AG09309 (cell line): ENCODE measurements at regions not wholly inside any gene's neighbourhood (a gene's known extent, or its start where the extent isn't known, plus 50 kb on each side); places are given as distances from the start of the nearest gene placed in this dataset.

ENCODE experiments used
- DNase-seq: peaks from one replicate; pipeline ENCODE4 v3.0.0-alpha.2; 2010; ENCODE audit warnings: low read depth
- H3K4me3 ChIP-seq: 2 replicates; pipeline ENCODE4 v1.5.1; 2011; ENCODE audit warnings: mild to moderate bottlenecking, low read depth, low read length, moderate library complexity; ENCODE audit not compliant: control insufficient read depth
- TF ChIP-seq, protein P1 (sequence below): IDR thresholded peaks from 2 replicates; pipeline ENCODE4 v1.5.1; 2011; ENCODE audit warnings: mild to moderate bottlenecking, low read depth, low read length, inconsistent platforms; ENCODE audit not compliant: insufficient read depth, control insufficient read depth; ENCODE audit errors: missing control alignments

DNA sequence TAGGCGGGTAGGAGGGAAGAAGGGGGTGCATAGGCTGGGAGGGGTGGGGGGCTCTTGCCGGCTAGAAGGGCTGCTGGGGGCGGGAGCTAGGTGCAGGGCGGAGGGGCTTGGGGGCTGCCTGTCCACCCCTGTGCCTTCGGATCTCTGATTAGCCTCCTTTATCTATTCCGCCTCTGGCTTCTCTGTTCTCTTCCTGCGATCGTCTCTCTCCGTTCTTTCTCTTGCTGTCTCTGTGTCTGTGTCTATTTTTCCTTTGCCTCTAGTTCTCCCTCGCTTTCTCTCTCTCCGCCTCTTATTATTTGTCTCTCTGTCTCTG, 166.7 kb upstream of the LHX5 start:
- TF ChIP-seq, protein P1, sequence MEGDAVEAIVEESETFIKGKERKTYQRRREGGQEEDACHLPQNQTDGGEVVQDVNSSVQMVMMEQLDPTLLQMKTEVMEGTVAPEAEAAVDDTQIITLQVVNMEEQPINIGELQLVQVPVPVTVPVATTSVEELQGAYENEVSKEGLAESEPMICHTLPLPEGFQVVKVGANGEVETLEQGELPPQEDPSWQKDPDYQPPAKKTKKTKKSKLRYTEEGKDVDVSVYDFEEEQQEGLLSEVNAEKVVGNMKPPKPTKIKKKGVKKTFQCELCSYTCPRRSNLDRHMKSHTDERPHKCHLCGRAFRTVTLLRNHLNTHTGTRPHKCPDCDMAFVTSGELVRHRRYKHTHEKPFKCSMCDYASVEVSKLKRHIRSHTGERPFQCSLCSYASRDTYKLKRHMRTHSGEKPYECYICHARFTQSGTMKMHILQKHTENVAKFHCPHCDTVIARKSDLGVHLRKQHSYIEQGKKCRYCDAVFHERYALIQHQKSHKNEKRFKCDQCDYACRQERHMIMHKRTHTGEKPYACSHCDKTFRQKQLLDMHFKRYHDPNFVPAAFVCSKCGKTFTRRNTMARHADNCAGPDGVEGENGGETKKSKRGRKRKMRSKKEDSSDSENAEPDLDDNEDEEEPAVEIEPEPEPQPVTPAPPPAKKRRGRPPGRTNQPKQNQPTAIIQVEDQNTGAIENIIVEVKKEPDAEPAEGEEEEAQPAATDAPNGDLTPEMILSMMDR: no peak
- no peak overlapping the region for H3K4me3 ChIP-seq
- DNase-seq: no peak

DNA sequence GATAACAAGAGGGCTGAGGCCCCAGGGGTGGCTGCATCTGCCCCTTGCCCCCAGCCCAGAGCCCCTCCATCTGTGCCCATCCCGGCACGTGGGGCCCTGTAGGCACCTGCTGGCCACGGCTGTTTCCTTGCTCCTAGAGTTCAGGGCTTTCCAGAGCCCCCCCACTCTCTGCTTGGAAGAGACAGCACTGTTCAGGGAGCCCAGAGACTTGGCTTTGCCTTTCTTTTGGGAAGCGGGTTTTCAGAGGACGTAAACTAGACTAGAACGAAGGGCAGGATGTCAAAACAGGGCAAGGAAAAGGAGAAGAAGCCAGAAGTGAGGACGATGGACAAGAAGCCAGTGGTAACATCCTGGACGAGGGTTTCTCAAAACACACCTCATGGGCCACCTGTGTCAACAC, 163.3 kb upstream of the LHX5 start:
- TF ChIP-seq, protein P1: no peak
- DNase-seq: no peak
- no peak overlapping the region for H3K4me3 ChIP-seq

DNA sequence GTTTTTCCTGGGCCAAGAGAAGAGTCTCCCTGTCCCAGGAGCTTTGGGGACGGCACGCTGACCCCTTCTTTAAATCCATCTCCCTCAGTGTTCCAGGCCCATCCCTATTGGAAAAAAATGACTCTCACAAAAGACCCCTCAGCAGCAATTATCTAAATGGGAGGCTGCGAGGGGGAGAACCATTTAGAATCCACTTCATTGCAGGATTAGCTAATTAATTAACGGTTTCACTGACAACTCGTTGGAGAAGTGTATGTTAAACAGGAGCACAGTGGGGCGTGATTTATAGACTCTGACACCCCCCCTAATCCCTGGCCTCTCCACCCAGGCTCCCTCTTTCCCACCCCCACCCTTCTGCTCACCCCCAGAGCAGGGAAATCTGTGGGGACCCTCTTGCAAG, 162.8 kb upstream of the LHX5 start:
- TF ChIP-seq, protein P1: no peak
- DNase-seq: no peak
- no peak overlapping the region for H3K4me3 ChIP-seq

DNA sequence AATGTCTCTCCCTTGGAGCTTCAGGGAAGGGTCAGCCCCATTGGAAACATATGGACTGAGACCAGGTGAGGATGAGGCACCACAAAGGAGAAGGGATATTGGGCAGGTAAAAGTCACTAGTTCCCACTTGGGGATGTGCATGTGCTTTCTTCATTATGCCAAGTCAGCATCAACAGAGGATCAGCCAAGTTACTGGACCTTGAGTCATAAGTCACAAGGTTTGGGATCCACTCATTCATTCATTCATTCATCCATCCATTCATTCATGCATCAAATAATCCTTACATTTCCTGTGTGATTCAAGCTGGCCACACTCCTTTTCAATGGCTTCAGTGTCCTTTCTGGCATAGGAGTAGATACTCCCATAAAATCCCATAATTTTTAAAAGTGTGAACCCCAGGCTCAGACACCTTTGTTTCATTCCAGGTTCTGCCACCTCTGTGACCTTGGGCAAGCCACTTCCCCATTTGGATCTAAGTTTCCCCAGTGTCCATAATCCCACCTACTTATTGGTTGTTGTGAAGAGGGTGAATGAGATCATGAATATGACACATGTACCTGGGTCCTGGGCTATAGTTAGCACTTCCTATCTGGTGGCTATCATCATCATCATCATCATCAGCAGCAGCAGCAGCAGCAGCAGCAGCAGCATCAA, 162.1 kb upstream of the LHX5 start:
- TF ChIP-seq, protein P1: no peak

DNA sequence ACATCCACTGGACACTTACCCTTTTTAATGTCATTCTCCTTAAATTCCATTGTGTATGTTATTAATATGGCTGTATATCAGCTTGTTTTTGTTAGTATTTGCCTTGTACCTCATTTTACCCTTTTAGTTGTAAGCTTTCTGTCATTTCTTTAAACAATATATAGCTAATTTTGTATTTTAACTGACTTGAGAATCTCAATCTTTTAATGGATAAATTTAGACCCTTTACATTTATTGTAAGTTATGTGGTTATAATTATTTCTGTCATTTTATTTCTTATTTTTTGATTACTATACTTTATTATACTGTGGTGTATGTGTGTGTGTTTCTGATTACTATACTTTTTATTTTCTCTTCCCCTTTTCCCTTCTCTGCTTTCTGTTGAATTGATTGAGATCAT, 159.0 kb upstream of the LHX5 start:
- no peak overlapping the region for H3K4me3 ChIP-seq
- TF ChIP-seq, protein P1: no peak
- DNase-seq: no peak

More for the DNA sequence above, 162.1 kb upstream of the LHX5 start:
- DNase-seq: no peak
- no peak overlapping the region for H3K4me3 ChIP-seq

DNA sequence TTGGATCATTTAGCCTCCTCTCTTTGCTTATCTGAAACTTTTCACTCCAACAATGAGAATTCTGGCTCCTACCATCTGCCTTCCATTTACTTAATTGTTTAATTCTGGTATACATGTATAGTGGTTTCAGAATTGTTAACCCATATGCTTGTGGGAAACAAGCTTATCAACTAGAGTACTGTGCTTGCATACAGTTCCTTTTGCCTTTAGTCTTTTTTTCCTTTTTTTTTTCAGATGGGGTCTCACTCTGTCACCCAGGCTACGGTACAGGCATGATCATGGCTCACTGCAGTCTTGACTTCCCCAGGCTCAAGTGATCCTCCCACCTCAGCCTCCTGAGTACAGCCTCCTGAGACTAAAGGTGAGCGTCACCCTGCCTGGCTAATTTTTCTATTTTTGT, 153.8 kb upstream of the LHX5 start:
- DNase-seq: no peak
- TF ChIP-seq, protein P1: no peak
- no peak overlapping the region for H3K4me3 ChIP-seq

DNA sequence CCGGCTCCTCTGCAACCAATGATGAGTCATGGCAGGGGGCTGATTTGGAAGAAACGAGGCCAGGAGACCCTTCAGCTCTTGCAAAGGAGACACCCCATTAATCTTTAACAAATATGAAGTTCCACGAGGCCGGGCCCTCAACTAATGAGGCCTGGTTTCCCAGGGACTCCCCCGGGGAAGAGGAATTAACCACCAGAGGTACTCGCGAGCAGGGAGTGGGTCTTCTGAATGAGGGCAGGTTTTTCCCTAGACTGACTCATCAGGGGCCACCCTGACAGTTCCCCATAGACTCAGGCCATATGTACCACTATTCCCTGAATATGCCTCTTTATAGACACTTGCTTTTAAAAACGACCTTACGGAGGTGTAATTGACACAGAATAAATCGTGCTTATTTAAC, 150.7 kb upstream of the LHX5 start:
- TF ChIP-seq, protein P1: no peak
- no peak overlapping the region for H3K4me3 ChIP-seq
- no peak for DNase-seq
